ENCODE measurements at regions not wholly inside any gene's neighbourhood (a gene's known extent, or its start where the extent isn't known, plus 50 kb on each side); places are given as distances from the start of the nearest gene placed in this dataset.

GRCh38 chr18:8987241-8987640 is 115.3 kb upstream of the NDUFV2 start:
- H3K79me2 ChIP-seq (ENCODE audit: insufficient read depth, low read length): no peaks in the 10 kb centered on the region
- no peaks in the 10 kb centered on the region for H3K36me3 ChIP-seq (ENCODE audit: insufficient read depth, low read length)
- ATAC-seq (ENCODE audit: insufficient read depth, low read depth) (no peak), DNase-seq (no peak)
- TF ChIP-seq CTCF (IDR thresholded peaks at IDR 0.05; ENCODE audit: borderline replicate concordance, extremely low read depth, low read length, poor library complexity, severe bottlenecking) (no peak), EZH2 (IDR thresholded peaks at IDR 0.05; ENCODE audit: borderline replicate concordance, low read depth, low read length, severe bottlenecking) (no peak)
- H4K20me1 ChIP-seq (ENCODE audit: insufficient read depth, low read length): no peaks in the 10 kb centered on the region
- H3K9me3 ChIP-seq (ENCODE audit: insufficient read depth, low read length, severe bottlenecking): no peaks in the 10 kb centered on the region
- H3K4me2 ChIP-seq (ENCODE audit: insufficient read depth, low read length): no peak overlapping the region
- H2AFZ ChIP-seq (ENCODE audit: low read depth, low read length): no peak overlapping the region
- peaks cover 2% of the 10 kb centered on the region for H3K27me3 ChIP-seq (ENCODE audit: insufficient read depth, low read length, poor library complexity)
- no peak overlapping the region for H3K9ac ChIP-seq (ENCODE audit: low read depth, low read length)
- no peak overlapping the region for H3K4me3 ChIP-seq (ENCODE audit: low read depth in 1 of 2, low read length in 2 of 2)
- H3K27ac ChIP-seq (ENCODE audit: low read length): no peak overlapping the region
- no peaks in the 10 kb centered on the region for H3K4me1 ChIP-seq (ENCODE audit: insufficient read depth, low read length)

GRCh38 chr18:8988260-8988871 is 114.1 kb upstream of the NDUFV2 start:
- Histone ChIP-seq H2AFZ (ENCODE audit: low read depth, low read length) (no peak overlapping the region), H4K20me1 (ENCODE audit: insufficient read depth, low read length) (no peaks in the 10 kb centered on the region), H3K4me3 (ENCODE audit: low read depth in 1 of 2, low read length in 2 of 2) (no peak overlapping the region), H3K79me2 (ENCODE audit: insufficient read depth, low read length) (no peaks in the 10 kb centered on the region), H3K27me3 (ENCODE audit: insufficient read depth, low read length, poor library complexity) (peaks cover 2% of the 10 kb centered on the region), H3K4me2 (ENCODE audit: insufficient read depth, low read length) (no peak overlapping the region), H3K36me3 (ENCODE audit: insufficient read depth, low read length) (no peaks in the 10 kb centered on the region), H3K9me3 (ENCODE audit: insufficient read depth, low read length, severe bottlenecking) (no peaks in the 10 kb centered on the region), H3K27ac (ENCODE audit: low read length) (no peak overlapping the region), H3K4me1 (ENCODE audit: insufficient read depth, low read length) (no peaks in the 10 kb centered on the region), H3K9ac (ENCODE audit: low read depth, low read length) (no peak overlapping the region)
- DNase-seq (peak; percentile 69), ATAC-seq (ENCODE audit: insufficient read depth, low read depth) (peak; percentile 98)
- peak; percentile 93 for TF ChIP-seq CTCF (IDR thresholded peaks at IDR 0.05; ENCODE audit: borderline replicate concordance, extremely low read depth, low read length, poor library complexity, severe bottlenecking)
- no peak for TF ChIP-seq EZH2 (IDR thresholded peaks at IDR 0.05; ENCODE audit: borderline replicate concordance, low read depth, low read length, severe bottlenecking)

- Histone ChIP-seq H2AFZ (ENCODE audit: low read depth, low read length) (no peak overlapping the region), H3K9ac (ENCODE audit: low read depth, low read length) (no peak overlapping the region), H4K20me1 (ENCODE audit: insufficient read depth, low read length) (no peaks in the 10 kb centered on the region), H3K4me1 (ENCODE audit: insufficient read depth, low read length) (no peaks in the 10 kb centered on the region), H3K79me2 (ENCODE audit: insufficient read depth, low read length) (no peaks in the 10 kb centered on the region), H3K4me2 (ENCODE audit: insufficient read depth, low read length) (no peak overlapping the region), H3K36me3 (ENCODE audit: insufficient read depth, low read length) (no peaks in the 10 kb centered on the region), H3K4me3 (ENCODE audit: low read depth in 1 of 2, low read length in 2 of 2) (no peak overlapping the region), H3K27ac (ENCODE audit: low read length) (no peak overlapping the region), H3K9me3 (ENCODE audit: insufficient read depth, low read length, severe bottlenecking) (no peaks in the 10 kb centered on the region), H3K27me3 (ENCODE audit: insufficient read depth, low read length, poor library complexity) (peaks cover 2% of the 10 kb centered on the region)
- DNase-seq (no peak), ATAC-seq (ENCODE audit: insufficient read depth, low read depth) (no peak)
- TF ChIP-seq CTCF (IDR thresholded peaks at IDR 0.05; ENCODE audit: borderline replicate concordance, extremely low read depth, low read length, poor library complexity, severe bottlenecking) (no peak), EZH2 (IDR thresholded peaks at IDR 0.05; ENCODE audit: borderline replicate concordance, low read depth, low read length, severe bottlenecking) (no peak)
Observed at GRCh38 chr18:8989017-8989416, 113.5 kb upstream of the NDUFV2 start.

All from DND-41 (cell line).